ENCODE measurements at regions not wholly inside any gene's neighbourhood (a gene's known extent, or its start where the extent isn't known, plus 50 kb on each side); places are given as distances from the start of the nearest gene placed in this dataset.

DNA sequence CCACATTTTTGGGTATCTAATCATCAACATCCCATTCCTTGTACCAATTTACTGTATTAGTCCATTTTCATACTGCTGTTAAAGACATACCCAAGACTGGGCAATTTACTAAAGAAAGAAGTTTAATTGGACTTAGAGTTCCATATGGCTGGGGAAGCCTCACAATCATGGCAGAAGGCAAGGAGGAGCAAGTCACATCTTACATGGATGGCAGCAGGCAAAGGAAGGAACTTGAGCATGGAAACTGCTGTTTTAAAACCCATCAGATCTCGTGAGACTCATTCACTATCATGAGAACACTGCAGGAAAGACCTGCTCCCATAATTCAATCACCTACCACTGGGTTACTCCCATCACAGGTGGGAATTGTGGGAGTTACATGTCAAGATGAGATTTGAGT is 95.4 kb upstream of the SLCO6A1 start:
- Mint-ChIP-seq H3K9me3 (peaks cover 29% of the 10 kb centered on the region), H3K4me1 (peaks cover 14% of the 10 kb centered on the region), H3K36me3 (peaks cover 28% of the 10 kb centered on the region), H3K27me3 (ENCODE audit: low read depth) (peaks cover 10% of the 10 kb centered on the region), H3K27ac (no peak overlapping the region), H3K4me3 (no peak overlapping the region)
- POLR2A ChIA-PET: no interaction called here
- DNase-seq (ENCODE audit: low spot score): no peak
- no peak for TF ChIP-seq NR3C1 (CRISPR knock-in tag; conservative IDR thresholded peaks at IDR 0.05; ENCODE audit: low read depth)
- TF ChIP-seq NR1H2 (CRISPR knock-in tag; IDR thresholded peaks at IDR 0.05): no peak
- TF ChIP-seq, protein P1, sequence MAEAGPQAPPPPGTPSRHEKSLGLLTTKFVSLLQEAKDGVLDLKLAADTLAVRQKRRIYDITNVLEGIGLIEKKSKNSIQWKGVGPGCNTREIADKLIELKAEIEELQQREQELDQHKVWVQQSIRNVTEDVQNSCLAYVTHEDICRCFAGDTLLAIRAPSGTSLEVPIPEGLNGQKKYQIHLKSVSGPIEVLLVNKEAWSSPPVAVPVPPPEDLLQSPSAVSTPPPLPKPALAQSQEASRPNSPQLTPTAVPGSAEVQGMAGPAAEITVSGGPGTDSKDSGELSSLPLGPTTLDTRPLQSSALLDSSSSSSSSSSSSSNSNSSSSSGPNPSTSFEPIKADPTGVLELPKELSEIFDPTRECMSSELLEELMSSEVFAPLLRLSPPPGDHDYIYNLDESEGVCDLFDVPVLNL (CRISPR knock-in tag; IDR thresholded peaks at IDR 0.05; ENCODE audit: borderline replicate concordance, low read depth): no peak
- TF ChIP-seq GRHL2 (CRISPR knock-in tag; IDR thresholded peaks at IDR 0.05; ENCODE audit: insufficient replicate concordance, severe bottlenecking): no peak
- no peak for TF ChIP-seq RELA (CRISPR knock-in tag; IDR thresholded peaks at IDR 0.05; ENCODE audit: borderline replicate concordance)
- TF ChIP-seq ZNF423 (CRISPR knock-in tag; IDR thresholded peaks at IDR 0.05): no peak
- no peak for TF ChIP-seq ZNF416 (CRISPR knock-in tag; IDR thresholded peaks at IDR 0.05)
- TF ChIP-seq, protein P2, sequence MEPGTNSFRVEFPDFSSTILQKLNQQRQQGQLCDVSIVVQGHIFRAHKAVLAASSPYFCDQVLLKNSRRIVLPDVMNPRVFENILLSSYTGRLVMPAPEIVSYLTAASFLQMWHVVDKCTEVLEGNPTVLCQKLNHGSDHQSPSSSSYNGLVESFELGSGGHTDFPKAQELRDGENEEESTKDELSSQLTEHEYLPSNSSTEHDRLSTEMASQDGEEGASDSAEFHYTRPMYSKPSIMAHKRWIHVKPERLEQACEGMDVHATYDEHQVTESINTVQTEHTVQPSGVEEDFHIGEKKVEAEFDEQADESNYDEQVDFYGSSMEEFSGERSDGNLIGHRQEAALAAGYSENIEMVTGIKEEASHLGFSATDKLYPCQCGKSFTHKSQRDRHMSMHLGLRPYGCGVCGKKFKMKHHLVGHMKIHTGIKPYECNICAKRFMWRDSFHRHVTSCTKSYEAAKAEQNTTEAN (CRISPR knock-in tag; IDR thresholded peaks at IDR 0.05): no peak
- TF ChIP-seq FOXK1 (CRISPR knock-in tag; IDR thresholded peaks at IDR 0.05): no peak
- TF ChIP-seq, protein P3, sequence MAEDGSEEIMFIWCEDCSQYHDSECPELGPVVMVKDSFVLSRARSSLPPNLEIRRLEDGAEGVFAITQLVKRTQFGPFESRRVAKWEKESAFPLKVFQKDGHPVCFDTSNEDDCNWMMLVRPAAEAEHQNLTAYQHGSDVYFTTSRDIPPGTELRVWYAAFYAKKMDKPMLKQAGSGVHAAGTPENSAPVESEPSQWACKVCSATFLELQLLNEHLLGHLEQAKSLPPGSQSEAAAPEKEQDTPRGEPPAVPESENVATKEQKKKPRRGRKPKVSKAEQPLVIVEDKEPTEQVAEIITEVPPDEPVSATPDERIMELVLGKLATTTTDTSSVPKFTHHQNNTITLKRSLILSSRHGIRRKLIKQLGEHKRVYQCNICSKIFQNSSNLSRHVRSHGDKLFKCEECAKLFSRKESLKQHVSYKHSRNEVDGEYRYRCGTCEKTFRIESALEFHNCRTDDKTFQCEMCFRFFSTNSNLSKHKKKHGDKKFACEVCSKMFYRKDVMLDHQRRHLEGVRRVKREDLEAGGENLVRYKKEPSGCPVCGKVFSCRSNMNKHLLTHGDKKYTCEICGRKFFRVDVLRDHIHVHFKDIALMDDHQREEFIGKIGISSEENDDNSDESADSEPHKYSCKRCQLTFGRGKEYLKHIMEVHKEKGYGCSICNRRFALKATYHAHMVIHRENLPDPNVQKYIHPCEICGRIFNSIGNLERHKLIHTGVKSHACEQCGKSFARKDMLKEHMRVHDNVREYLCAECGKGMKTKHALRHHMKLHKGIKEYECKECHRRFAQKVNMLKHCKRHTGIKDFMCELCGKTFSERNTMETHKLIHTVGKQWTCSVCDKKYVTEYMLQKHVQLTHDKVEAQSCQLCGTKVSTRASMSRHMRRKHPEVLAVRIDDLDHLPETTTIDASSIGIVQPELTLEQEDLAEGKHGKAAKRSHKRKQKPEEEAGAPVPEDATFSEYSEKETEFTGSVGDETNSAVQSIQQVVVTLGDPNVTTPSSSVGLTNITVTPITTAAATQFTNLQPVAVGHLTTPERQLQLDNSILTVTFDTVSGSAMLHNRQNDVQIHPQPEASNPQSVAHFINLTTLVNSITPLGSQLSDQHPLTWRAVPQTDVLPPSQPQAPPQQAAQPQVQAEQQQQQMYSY (CRISPR knock-in tag; IDR thresholded peaks at IDR 0.05): no peak
- TF ChIP-seq ELF4 (CRISPR knock-in tag; IDR thresholded peaks at IDR 0.05; ENCODE audit: low read depth): no peak
- TF ChIP-seq NFYB (CRISPR knock-in tag; conservative IDR thresholded peaks at IDR 0.05; ENCODE audit: low read depth): no peak
- TF ChIP-seq MYBL2 (CRISPR knock-in tag; IDR thresholded peaks at IDR 0.05): no peak
- TF ChIP-seq HMGA2 (CRISPR knock-in tag; IDR thresholded peaks at IDR 0.05): no peak
- no peak for TF ChIP-seq NFE2L1 (CRISPR knock-in tag; IDR thresholded peaks at IDR 0.05)
- TF ChIP-seq, protein P4, sequence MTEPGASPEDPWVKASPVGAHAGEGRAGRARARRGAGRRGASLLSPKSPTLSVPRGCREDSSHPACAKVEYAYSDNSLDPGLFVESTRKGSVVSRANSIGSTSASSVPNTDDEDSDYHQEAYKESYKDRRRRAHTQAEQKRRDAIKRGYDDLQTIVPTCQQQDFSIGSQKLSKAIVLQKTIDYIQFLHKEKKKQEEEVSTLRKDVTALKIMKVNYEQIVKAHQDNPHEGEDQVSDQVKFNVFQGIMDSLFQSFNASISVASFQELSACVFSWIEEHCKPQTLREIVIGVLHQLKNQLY (CRISPR knock-in tag; IDR thresholded peaks at IDR 0.05): no peak
- TF ChIP-seq ZNF317 (CRISPR knock-in tag; IDR thresholded peaks at IDR 0.05; ENCODE audit: borderline replicate concordance, low read depth): no peak
- no peak for TF ChIP-seq CREB1 (CRISPR knock-in tag; IDR thresholded peaks at IDR 0.05)
- TF ChIP-seq, protein P5, sequence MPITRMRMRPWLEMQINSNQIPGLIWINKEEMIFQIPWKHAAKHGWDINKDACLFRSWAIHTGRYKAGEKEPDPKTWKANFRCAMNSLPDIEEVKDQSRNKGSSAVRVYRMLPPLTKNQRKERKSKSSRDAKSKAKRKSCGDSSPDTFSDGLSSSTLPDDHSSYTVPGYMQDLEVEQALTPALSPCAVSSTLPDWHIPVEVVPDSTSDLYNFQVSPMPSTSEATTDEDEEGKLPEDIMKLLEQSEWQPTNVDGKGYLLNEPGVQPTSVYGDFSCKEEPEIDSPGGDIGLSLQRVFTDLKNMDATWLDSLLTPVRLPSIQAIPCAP (CRISPR knock-in tag; IDR thresholded peaks at IDR 0.05): no peak
- CTCF ChIA-PET: no interaction called here
- no peak for ATAC-seq

DNA sequence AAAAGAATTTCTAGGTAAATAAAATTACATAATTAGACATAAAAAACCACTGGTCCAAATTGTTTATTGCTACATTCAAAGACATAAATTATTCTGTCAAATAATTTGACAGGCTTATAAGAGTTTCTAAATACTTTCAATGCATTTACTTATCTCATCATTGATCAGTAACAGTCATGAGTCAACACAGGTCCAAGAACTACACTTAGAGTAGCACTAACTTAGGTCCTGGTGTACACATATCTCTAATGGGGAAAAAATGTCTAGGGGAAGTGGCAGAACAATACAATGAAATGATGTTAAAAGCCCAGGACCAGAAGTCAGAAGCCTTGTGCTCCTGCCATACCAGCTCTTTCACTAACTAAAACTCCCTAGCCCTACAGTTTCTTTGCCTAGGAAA is 96.5 kb upstream of the SLCO6A1 start:
- H3K36me3 Mint-ChIP-seq: peaks cover 28% of the 10 kb centered on the region
- peaks cover 29% of the 10 kb centered on the region for H3K9me3 Mint-ChIP-seq
- H3K4me3 Mint-ChIP-seq: no peak overlapping the region
- ATAC-seq (no peak), DNase-seq (ENCODE audit: low spot score) (no peak)
- H3K27me3 Mint-ChIP-seq (ENCODE audit: low read depth): peaks cover 10% of the 10 kb centered on the region
- ChIA-PET CTCF (no interaction called here), POLR2A (no interaction called here)
- H3K4me1 Mint-ChIP-seq: peaks cover 6% of the 10 kb centered on the region; the same call in 1 of the 2 replicates
- H3K27ac Mint-ChIP-seq: no peak overlapping the region
- TF ChIP-seq ZNF138 (CRISPR knock-in tag; conservative IDR thresholded peaks at IDR 0.05): no peak
- TF ChIP-seq ZNF423 (CRISPR knock-in tag; IDR thresholded peaks at IDR 0.05): no peak
- no peak for TF ChIP-seq KAT7 (CRISPR knock-in tag; IDR thresholded peaks at IDR 0.05; ENCODE audit: borderline replicate concordance)

Data from WTC11 (cell line).